NB4 (cell line): ENCODE measurements at regions not wholly inside any gene's neighbourhood (a gene's known extent, or its start where the extent isn't known, plus 50 kb on each side); places are given as distances from the start of the nearest gene placed in this dataset.

ENCODE experiments used
- DNase-seq: peaks from one replicate; pipeline ENCODE4 v3.0.0; 2010; ENCODE audit warnings: low read depth
- H3K4me3 ChIP-seq: one replicate; pipeline ENCODE4 v1.5.1; 2011; ENCODE audit warnings: mild to moderate bottlenecking, low read depth, low read length, moderate library complexity
- CTCF ChIP-seq: IDR thresholded peaks from one replicate; pipeline ENCODE4 v1.5.1; 2012; ENCODE audit warnings: low read depth, low read length
- MAX ChIP-seq: IDR thresholded peaks from 2 replicates; pipeline ENCODE4 v1.6.1; 2011; ENCODE audit warnings: low read depth, low read length
- MYC ChIP-seq: IDR thresholded peaks from 2 replicates; pipeline ENCODE4 v1.6.1; 2011; ENCODE audit warnings: low read depth, low read length
- POLR2A ChIP-seq: IDR thresholded peaks from 2 replicates; pipeline ENCODE4 v1.6.1; 2011; ENCODE audit warnings: mild to moderate bottlenecking; ENCODE audit not compliant: insufficient read length; ENCODE audit errors: extremely low read depth

- H3K4me3 ChIP-seq, result no peak overlapping the region
- no peak for DNase-seq
- TF ChIP-seq CTCF (no peak), MAX (no peak), MYC (no peak)
These were observed 59.9 kb upstream of the BHLHE23 start for GRCh38 chr20:63066506-63067265.

- DNase-seq, result no peak
- no peak overlapping the region for H3K4me3 ChIP-seq
- TF ChIP-seq POLR2A (no peak), CTCF (no peak), MYC (no peak), MAX (no peak)
These were observed 59.1 kb upstream of the BHLHE23 start for GRCh38 chr20:63065911-63066310.

- TF ChIP-seq MYC, result no peak
- no peak for TF ChIP-seq CTCF
- no peak for TF ChIP-seq MAX
- TF ChIP-seq POLR2A, result no peak
- DNase-seq, result no peak
- H3K4me3 ChIP-seq, result no peak overlapping the region
These were observed 58.3 kb upstream of the BHLHE23 start for GRCh38 chr20:63064745-63065711.

GRCh38 chr20:63064310-63064709, 57.5 kb upstream of the BHLHE23 start:
- no peak for DNase-seq
- H3K4me3 ChIP-seq, result no peak overlapping the region

GRCh38 chr20:63062188-63063140, 55.7 kb upstream of the BHLHE23 start:
- no peak for TF ChIP-seq CTCF
- TF ChIP-seq MAX, result no peak
- TF ChIP-seq MYC, result no peak
- no peak for TF ChIP-seq POLR2A
- DNase-seq, result no peak
- no peak overlapping the region for H3K4me3 ChIP-seq

More at GRCh38 chr20:63064310-63064709, 57.5 kb upstream of the BHLHE23 start:
- no peak for TF ChIP-seq MAX
